Urothelium cell line (cell line): ENCODE measurements at regions not wholly inside any gene's neighbourhood (a gene's known extent, or its start where the extent isn't known, plus 50 kb on each side); places are given as distances from the start of the nearest gene placed in this dataset.
"Not testable (repeated sequence)": the region's sequence is repeated elsewhere in the genome, so short reads cannot be mapped to it uniquely, and the experiment has no call there.

Source experiments
- DNase-seq: peaks from one replicate; pipeline ENCODE4 v3.0.0; 2011; ENCODE audit warnings: low spot score, mixed read lengths
- FAIRE-seq: peaks from 2 replicates; lab custom pipeline; 2011; peaks lifted over from hg19 to GRCh38; lab: Jason Lieb, UNC

DNA sequence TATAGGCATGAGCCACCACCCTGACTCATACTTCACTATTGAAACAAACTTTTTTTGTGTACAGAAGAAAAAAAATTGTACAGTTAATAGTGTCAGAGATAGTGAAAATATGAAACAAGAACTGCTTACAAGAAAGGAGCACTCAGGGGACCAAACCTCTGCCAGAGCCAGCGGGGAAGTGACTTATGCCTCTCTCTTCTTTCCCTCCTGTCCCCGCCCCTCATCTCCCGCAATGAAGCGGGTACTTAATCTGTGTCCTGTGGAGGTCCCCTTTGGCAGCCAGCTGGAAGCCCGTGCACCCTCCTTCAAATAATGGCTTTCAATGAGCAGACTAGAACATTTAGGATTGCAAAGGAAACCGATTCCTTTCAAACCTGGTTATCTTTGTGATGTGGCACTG lies 51.5 kb downstream of the PPIAL4A start:
- DNase-seq, FAIRE-seq: not testable (repeated sequence)

- not testable (repeated sequence) for DNase-seq, FAIRE-seq
Observed at GRCh38 chr1:120941836-120942217, 52.3 kb downstream of the PPIAL4A start.

DNA sequence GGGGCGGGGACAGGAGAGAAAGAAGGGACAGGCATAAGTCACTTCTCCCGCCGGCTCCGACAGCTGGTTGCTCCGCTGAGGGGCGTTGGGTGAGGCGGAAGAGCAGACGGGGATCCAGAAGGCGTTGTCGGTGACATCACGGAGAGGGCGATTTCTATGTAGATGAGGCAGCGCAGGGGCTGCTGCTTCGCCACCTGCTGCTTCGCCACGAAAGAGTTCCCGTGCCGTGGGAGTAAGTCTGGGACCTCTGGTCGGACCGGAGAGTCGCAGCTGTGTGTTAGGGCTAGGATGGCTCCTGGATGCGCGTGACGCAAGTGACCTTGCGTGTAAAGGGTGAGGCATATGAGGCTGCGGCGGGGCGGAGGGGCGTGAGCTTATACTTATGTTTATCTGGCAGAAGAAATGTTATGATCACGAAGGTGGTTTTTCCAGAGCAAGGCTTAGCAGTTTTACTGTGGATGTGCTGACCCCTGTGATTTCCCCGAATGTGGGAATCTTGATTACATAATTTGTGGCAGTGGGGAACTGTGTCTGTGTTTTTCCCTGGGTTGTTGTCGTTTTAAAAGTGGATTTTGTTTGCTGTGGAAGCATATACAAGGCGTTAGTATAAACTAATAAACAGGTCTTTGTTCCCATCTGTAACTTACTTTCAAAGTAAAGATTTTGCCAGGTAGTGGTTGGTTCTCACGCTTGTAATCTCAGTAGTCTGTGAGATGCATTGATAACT lies 52.8 kb downstream of the PPIAL4A start:
- not testable (repeated sequence) for DNase-seq, FAIRE-seq

DNA sequence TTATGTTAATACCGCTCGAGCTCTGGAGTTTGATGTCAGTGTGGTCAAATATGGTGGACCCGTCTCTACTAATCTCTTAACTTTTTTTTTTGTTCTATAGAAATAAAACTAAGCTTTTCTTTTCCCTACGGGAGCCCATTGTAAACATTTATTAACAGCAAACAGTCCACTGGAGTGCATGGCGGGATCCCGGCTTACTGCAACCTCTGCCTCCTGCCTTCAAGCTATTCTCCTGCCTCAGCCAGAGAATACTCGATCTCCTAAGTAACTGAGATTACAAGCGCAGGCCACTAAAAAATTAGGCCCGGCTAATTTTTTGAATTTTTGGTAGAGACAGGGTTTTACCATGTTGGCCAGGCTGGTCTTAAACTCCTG lies 53.4 kb downstream of the PPIAL4A start:
- FAIRE-seq, DNase-seq: not testable (repeated sequence)

DNA sequence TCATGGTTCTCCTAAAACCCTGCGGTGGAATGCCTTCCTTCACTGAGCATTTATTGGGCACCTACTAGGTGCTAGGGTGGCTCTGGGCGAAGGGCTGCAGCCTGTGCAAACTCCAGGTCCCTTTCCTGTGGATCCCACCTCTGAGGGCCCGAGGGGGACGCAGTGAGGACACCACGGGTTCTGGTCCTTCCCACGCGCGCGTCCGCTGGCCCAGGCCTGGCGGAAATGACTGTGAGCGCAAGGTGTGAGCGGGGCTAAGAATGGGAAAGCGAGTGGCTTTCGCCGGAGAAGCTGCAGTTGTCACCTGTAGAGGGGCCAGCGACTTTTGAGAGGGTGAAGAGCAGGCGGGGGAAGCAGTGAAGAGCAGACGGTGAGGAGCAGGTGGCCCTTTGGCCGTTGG lies 55.1 kb downstream of the PPIAL4A start:
- not testable (repeated sequence) for DNase-seq, FAIRE-seq

DNA sequence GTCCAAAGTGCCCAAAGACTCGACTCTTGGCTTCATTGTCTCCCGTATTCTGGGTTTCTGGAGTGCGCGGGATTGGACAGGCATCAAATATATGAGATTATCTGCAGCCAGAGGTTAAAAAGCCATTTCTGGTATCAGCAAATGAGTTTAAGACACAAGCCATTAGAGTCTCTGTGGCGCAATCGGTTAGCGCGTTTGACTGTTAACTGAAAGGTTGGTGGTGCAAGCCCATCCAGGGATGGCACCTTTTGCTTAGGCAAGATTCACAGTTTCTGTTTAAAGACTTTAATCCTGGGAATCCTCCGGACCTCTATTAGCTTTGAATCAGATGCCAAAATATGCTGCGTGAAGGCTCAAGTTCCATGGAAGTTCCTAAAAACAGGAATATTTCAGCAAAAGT lies 55.6 kb downstream of the PPIAL4A start:
- not testable (repeated sequence) for FAIRE-seq, DNase-seq

- FAIRE-seq, DNase-seq: not testable (repeated sequence)
Observed at GRCh38 chr1:120947114-120947513, 57.5 kb downstream of the PPIAL4A start.

- not testable (repeated sequence) for FAIRE-seq
Observed at GRCh38 chr1:120949724-120950123, 60.2 kb downstream of the PPIAL4A start.

GRCh38 chr1:120950633-120951032 lies 61.1 kb downstream of the PPIAL4A start:
- FAIRE-seq, DNase-seq: not testable (repeated sequence)

More at GRCh38 chr1:120949724-120950123, 60.2 kb downstream of the PPIAL4A start:
- not testable (repeated sequence) for DNase-seq

DNA sequence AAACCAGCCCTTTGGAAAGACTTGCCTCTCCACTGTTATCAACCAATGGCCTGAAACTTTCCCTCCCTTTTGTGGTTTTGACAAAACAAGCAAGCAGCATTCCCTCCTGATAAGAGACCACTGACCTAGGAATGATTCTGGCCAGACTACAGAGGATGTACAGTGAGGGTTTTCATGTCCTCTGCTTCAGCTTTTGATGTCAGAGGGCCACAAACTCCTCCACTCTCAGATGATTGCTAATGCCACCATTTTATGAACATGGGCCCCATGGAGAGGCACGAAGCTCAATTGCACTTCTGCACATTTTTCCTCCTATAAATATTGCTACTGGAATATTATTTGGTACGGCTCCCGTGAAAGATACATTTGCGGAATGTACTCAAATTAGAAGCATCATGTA lies 61.5 kb downstream of the PPIAL4A start:
- not testable (repeated sequence) for DNase-seq, FAIRE-seq

- not testable (repeated sequence) for FAIRE-seq, DNase-seq
Observed at GRCh38 chr1:120952207-120952870, 62.8 kb downstream of the PPIAL4A start.

GRCh38 chr1:120952871-120953265 lies 63.3 kb downstream of the PPIAL4A start:
- FAIRE-seq, DNase-seq: not testable (repeated sequence)

- DNase-seq (no peak), FAIRE-seq (no peak)
Observed at GRCh38 chr1:120954736-120955135, 65.2 kb downstream of the PPIAL4A start.

DNA sequence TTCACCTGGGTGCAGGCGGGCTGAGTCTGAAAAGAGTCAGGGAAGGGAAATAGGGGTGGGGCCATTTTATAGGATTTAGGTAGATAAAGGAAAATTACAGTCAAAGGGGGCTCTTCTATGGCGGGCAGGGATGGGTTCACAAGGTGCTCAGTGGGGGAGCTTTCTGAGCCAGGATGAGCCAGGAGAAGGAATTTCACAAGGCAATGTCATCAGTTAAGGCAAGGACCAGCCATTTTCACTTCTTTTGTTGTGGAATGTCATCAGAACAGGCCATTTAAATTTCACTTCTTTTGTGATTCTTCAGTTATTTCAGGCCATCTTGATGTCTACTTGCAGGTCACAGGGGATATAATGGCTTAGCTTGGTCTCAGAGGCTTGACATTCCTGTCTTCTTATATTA lies 66.4 kb downstream of the PPIAL4A start:
- FAIRE-seq, DNase-seq: not testable (repeated sequence)

- not testable (repeated sequence) for FAIRE-seq, DNase-seq
Observed at GRCh38 chr1:120966018-120966417, 76.4 kb downstream of the PPIAL4A start.

GRCh38 chr1:120972863-120973262 lies 83.3 kb downstream of the PPIAL4A start:
- DNase-seq, FAIRE-seq: not testable (repeated sequence)

GRCh38 chr1:120973836-120974235 lies 84.3 kb downstream of the PPIAL4A start:
- DNase-seq, FAIRE-seq: not testable (repeated sequence)

DNA sequence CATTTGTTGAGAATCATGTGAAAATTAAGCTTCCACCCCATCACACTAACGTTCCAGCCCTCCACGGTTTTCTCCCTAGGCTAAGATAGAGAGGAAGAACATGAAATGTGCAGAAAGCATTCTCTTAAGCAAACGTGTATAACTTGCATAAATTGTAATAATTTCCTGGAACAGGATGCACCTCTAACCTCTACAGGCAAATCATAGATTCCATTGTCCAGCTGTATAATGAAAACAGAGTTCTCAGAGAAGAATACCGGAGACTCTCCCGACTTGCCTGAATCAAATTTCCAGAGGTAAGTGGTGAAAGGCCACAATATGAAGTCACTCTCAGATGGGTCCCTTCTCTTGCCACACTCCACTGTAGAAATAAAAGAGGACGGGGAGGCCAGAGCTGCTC lies 87.7 kb downstream of the PPIAL4A start:
- FAIRE-seq: not testable (repeated sequence)

GRCh38 chr1:120981489-120982094 lies 92.0 kb downstream of the PPIAL4A start:
- not testable (repeated sequence) for DNase-seq

More for the DNA sequence above, 87.7 kb downstream of the PPIAL4A start:
- not testable (repeated sequence) for DNase-seq

DNA sequence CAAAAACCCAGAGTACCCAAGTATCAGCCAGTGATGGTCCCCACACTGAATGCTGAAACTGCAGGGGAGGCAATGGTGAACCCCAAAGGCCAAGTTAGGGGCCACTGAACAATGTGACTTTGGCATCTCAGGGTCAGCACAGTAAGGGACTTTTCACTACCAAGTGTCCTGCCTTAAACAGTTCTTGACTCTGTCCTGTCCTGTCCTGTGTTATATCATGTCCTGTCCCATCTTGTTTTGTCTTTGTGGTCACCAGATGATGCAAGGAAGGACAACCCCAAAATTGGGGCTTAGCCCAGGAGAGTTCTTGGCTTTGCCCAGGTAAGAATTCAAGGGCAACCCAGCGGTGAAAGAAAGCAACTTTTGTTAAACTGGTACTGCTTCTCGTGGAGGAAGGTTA lies 105.0 kb downstream of the PPIAL4A start:
- not testable (repeated sequence) for FAIRE-seq, DNase-seq

More at GRCh38 chr1:120981489-120982094, 92.0 kb downstream of the PPIAL4A start:
- FAIRE-seq: not testable (repeated sequence)

DNA sequence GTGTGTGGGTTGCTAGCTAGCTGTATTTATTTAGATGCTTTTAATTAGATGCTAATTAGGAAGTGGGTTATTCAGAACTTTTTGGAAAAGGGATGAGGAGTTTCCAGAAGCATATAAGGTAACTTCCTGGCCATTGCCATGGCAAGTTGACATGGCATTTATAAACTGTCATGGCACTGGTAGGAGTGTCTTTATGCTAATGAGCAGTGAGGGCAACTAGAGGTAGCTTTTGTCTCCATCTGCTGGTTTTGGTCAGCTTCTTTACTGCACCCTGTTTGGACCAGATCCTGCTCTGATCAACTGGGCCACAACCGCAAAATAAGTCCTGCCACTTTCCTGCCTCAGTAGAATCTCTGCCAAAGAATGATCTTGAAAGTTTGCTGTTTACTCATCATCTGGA lies 105.5 kb downstream of the PPIAL4A start:
- not testable (repeated sequence) for FAIRE-seq, DNase-seq
